ENCODE measurements at regions not wholly inside any gene's neighbourhood (a gene's known extent, or its start where the extent isn't known, plus 50 kb on each side); places are given as distances from the start of the nearest gene placed in this dataset.

DNA sequence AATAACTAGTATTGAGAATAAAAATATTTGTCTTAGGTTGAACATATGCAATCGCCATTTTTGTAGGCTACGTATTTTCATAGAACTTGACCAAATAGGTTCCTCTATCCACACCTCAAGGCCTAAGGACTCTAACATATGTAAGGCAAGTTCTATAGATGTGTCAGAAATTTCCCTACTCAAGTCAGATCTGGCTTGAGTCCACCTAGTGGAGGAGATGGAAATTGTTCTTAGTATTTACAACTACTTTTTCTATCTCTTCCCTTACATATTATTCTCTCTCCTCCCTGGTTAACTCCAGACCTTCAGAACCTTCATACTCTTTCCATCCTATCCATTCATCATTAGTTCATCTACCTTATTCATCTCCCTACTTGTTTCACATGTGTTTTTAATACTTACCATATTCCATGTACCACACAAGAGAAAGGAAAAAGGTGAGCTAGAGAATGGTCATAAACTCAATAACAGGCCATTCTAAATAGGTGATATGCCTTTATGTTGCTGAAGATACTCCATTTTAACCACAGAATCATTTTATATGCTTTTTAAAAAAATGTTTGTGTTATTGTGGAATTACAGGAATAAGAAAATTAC lies 174.5 kb upstream of the HDAC9 start:
- peak; percentile 25 for DNase-seq

DNA sequence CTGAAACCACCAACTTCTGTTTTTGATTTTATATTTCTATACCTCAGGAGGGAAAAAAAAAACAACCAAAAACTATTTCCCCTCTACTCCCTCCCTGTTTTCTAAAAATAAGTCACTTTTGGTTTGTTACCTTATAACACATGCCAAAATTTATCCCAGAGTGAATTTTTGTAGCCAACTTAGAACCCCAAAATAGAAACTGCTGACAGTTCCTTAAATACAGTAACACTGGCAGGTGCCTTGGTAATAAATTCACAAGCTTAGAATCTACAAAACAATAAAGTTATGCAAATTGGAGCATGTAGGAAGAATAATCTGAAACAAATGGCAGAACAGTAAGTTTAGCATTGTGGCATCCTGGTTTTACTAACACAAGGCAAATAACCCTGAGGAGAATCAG lies 165.0 kb upstream of the HDAC9 start:
- DNase-seq = no peak

DNA sequence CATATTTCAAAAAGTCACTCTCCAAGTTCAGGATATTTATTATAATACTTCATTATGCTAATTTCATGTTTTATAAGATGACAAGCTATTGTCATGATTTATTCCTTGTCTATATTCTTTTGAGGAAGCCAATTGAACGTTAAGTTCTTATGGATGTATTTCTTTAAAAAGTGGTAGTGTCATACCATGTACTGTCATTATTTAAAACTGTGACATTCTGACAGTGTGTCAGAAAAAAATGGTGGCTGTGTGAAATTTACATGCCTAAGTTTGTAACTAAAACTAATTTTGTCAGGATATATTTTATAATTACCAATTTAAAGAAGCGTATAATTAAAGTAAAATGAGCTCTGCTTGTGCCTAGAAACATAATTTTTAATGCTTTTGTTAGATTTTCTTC lies 158.9 kb upstream of the HDAC9 start:
- no peak for DNase-seq

DNA sequence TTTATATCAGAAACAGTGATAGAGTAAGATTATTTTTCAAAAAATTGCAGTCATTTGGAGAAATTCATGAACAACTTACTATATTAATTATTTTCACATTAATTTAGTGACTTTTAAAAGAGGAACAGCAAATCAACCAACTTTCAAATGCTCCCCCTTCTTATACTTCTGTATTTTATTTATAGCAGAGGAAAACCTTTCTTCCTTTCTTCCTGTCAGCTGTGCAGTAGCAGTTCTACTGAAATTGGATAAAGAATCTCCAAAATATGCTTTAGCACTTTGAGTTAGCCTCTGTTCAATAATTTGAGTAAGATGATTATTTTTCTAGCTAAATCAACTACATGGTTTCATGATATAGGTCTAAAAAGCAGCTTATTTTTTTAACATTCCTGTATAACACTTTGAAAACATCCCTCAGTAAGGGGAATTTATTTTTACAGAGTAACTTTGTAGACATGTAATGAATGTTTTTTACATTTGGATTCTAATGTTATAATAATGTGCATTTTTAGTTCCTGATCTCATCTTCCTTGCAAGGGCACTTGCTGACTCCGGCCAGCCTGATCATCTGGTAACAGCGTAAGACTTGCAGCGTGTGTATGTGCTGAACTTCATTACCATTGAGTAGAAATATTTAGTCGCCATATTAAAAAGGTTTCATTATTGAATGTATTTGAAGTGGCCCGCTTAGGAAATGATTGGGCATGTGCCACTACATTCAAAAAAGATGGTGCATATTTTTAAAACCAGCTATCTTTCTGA lies 158.3 kb upstream of the HDAC9 start:
- DNase-seq = no peak

DNA sequence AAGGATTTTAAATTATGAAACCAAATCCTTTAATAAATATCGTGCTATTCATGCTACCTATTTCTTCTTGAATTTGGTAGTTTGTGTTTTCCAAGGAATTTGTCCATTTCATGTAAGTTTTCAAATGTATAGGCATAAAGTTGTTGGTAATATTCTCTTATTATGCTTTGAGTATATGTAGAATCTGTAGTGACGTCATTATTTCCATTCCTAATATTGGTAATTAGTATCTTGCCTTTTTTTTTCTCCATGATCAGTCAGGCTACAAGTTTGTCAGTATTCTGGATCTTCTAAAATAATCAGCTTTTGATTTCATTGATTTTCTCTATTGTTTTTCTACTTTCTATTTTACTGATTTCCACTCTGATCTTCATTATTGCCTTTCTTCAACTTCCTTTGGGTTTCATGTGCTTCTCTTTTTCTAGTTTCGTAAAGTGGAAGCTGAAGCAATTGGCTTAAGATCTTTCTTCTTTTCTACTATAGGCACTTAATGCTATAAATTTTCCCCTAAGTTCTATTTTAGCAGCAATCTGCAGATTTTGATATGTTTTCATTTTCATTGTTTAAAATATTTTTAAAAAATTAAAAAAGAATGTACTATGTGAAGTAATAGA lies 156.5 kb upstream of the HDAC9 start:
- DNase-seq = no peak

DNA sequence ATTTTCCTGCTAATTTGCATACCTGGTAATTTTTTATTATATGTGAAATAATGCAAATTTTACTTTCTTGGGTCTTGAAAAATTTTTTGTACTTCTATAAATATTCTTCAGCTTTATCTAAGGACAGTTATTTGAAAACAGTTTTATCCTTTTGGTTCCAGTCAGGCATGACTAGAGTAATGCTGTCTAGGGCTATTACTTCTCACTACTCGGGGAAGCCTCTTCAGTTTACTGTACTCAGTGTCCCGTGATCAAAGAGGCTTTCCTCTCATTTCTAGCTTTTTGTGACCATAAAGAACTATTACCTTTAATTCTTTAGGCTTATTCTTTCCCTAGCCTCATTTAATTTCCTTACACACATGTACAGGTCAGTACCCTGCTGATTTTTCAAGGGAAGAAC lies 153.8 kb upstream of the HDAC9 start:
- DNase-seq = no peak

DNA sequence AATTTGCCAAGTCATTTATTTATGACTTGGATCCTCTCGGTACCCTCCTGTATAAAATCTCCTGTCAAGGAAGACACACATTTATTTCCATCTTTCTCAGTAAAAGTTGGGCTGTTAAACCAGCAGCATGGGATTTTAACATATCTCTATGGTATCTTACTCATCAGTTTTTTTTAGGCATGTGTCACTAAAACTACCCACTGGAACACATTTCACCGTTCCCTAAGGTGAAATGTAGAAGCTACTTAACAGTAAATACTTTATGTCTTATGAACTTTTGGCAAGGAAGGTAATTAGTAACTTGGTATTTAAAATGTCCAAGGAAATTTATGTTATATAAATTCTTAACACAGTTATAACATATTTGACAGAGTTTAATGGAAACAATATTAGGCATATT lies 152.5 kb upstream of the HDAC9 start:
- no peak for DNase-seq

DNA sequence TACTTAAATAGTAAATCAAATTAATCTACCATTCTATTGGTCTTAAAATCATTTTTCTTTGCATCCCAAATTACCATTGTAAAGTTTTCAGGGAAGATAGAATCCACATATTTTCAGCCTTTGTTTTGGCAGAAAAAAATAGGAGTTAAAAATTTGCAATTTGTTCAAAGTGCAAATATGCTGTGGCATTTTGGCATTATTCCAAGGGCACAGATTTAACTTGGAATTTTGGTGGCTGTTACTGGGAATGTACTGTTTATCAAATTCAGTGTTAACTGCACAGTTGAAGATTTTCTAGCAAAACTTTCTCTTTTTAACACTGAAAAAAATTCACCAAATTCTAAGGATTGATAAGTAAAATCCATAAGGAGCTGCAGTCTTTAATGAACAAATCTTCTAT lies 151.0 kb upstream of the HDAC9 start:
- no peak for DNase-seq

DNA sequence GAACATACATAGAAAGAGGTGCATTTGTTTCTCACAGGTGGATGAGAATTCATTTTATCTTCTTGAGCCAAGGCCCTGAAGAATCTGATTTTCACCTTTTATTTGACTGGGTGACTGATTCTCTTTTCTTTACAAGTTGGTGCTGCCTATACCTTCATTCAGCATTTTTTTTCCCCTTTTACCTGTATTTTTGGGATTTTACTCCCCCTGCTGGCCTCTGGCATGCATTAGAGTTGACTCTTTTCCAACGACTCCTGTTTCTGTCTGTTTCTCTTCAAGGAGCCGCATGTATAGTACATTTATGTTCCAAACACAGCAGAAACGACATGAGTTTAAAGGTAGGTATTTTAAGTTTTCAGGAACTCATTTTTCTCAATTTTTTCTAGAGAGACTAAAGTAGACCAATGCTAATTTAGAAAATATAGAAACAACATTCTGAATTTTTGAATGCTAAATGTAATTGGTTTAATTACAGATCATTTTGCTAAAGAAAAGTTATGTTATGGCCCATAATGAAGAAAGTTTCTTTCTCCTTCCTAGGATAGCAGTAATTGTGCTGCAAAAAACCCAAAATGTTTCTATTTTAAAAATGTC lies 149.8 kb upstream of the HDAC9 start:
- peak; percentile 55 for DNase-seq

DNA sequence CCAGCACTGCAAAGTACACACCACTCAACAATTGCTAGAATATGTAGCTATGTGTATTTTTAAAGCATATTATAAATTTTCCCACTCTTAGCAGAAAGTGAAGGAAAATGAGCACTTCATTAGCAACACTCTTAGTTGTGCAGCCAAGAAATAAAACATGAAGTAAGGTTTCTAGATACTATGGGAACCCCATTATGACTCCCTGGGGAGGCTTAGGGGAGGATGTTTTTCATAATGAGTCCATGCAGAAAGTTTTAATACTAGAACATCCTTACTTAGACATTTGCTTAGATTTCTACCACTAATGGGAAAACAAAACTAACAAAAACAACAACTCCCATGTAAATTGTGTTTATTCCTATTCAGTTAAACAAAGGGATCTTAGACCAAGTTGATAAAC lies 148.4 kb upstream of the HDAC9 start:
- no peak for DNase-seq

DNA sequence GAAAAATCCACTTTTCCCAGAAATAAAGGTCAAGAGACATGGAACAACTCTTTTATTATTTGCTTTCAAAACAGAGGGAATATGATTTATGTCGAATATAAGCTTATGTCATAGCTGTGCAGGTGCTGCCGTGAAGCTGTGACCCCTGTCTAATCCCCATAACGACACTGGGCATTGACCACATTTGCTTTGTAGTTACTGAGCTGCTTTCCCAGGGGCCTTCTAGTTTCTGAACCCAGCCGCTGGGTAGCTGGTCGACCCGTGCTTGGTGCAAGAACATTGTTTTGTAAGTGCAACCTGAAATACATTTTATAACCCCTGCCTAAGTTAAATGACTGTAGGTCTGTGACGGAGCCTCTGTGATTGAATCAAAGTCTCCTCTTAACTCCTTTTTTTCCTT lies 144.9 kb upstream of the HDAC9 start:
- no peak for DNase-seq

DNA sequence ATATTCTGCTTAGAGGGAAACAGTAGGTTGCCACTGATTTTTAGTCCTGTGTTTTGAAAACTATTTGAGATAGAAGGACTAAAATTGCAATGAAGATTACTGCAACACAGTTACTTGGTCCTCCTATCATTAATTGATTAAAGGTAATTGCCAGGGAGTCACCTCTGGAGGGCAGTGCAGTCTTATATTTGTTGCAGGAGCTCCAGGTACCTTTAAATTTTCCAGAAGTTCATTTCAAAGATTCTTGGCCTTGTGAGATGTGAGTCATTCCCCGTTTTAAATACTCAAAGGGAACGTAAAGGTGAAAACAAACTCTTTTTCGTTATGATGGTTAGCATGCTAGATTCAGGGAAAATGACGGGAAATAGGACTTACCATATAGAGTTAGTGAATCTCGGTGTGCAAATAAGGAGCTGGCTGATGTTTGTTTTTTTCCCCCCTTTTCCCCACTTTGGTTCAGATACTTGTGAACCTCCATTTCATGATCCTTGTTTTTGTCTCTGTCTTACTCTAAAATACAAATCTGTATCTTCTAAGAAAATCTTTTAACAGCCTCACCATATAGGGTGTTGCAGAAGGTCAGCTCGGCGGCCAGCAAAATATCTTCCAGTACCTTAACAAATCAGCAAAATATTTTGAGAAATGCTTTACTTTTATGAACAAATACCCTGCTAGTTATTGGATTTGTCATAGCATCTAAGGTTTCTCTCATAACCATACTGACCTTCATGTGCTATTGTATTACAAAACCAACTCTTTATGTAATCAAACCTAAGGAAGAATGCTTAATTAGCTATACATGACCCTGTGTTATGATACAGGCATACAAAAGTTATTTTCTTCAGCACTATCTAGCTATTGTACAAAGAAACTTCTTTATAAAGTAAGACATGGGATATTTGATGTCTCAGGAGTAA lies 143.0 kb upstream of the HDAC9 start:
- peak; percentile 51 for DNase-seq

DNA sequence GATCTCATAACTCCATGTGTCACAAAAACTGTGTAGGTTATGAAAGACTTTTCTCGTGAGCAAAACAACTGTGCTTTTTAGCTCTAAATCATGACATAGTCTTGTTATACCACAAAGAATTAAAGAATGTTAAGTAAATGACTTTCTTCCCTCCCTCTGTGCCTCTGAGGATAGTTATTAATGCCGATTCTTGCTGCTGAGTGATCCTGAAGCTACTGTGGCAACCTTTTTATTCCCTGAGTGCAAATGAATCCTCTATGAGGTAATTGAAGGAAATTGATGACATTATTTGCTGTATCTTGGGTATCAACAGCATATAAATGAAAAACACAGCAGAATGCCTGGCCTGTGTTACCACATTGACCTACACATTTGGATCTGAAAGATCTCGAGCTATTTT lies 142.2 kb upstream of the HDAC9 start:
- no peak for DNase-seq

DNA sequence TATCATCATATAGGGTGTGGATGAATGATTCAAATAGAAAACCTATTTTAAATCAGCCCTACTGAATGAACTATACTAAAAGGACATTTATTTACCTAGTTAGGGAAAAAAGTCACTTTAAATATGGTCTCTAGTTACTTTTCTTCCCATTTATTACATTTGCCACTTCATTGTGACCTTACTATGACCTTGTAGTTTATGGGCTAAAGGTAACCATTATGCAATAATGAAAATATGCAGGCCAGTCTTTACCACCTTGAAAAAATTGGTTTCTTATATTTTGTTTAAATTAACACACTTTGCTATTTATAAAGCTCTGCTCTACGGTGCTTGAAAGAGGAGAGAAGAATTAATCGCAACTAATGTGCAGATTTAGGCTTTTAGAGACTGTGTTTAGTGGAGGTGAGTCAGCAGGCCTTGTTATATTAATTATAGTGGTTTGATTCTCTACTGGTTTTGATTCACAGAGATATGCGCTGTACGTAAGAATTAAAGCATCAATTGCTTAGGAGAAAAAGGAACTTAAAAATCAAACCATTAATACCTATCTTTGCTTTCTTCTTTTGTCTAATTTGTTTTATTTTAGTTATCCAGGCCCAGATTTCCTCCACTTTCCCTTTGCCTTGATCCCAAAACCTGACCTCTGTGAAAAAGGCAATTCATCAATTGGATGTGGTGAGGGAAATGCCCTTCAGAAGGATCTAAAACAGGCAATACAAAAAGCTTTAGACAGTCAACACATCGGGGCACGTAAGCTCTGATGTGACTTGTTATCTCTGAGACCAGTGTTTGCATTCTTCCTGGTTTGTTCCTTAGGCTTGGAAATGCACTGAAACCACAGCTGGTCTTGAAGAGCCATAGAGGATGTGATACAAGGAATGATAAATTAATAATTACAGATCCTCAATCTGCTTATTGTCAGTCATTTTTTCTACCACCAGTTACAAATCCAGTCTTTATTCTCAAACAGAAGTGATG lies 141.2 kb upstream of the HDAC9 start:
- no peak for DNase-seq

DNA sequence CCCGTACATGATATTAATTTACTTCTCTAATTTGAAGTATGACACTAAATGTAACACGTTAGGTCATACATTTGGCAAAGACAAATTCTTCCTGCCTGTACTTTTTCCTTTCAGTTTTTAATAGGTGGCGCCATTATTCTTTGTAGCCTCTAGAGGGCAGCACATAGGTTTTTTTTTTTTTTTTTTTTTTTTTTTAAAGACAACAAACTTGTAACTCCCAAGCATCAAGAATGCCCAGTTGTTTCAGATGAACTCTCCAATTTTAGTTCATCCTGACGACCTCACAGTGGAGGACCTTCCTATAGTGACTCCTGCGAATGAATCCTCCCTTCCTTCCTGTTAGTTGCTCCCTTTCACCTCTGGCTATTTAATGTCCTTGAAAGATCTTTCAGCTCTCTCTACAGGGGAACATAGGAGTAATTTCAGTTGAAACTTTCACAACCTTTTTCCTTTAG lies 139.3 kb upstream of the HDAC9 start:
- no peak for DNase-seq

DNA sequence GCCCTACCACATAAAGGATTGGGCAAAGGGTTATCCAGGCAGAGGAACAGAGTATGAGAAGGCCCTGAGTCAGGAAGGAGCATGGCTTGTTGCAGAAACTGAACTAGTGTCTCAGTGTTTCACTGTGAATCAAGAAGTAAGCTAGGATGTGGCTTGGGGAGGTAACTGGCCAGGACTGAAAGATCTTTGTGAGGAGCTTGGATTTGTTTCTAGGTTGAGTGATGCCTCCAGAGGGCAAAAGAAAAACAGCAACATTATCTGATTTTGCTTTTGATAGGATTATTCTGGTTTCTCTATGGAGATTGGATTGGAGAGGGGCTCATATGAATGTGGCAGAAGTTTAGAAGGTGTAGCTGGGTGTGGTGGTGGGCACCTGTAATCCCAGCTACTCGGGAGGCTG lies 137.9 kb upstream of the HDAC9 start:
- DNase-seq = no peak

DNA sequence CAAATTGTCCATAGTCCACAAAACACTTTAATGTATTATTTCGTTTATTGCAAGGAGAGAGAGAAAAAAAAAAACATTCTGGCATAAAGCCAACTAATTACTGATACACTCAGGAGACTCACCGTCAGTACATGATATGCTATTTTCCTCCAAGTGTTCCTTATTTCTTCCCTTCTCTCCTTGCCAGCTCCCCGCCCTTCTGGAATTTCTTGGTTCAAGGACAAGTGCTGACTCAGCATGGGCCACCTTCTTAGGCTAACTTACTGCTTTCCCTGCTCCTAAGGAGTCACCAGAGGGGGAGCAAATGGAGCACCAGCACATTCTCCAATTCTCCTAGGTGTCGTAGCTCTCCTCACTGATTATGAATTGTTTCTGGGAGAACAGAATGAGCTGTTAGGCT lies 133.8 kb upstream of the HDAC9 start:
- no peak for DNase-seq

DNA sequence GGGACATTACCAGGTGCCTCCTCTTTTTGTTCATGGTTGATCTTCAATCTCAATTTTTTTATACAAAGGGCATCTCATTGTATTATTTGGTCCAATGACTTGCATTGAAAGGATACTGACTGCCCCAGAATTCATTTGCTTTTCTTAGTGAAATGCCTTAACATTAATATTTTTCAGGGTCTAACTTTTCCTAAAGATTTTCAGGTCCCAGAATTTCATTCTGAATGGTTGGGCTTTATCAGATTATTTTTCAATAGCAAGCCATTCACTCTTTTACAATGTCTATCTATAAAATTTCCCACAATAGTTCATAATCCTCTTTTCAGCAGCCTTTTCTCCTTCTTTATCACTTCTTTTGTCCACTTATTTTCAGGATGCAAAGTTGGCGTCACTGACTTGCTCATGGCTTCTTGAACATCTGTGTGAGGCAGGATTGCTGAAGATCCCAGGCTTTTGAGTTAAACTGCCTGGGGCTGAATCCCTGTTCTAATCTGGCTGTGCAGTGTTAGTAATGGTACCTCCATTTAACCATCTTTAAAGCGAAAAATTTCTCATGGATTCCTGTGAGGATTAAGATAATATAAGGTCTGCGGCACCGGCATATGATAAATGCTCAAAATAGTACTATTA lies 131.7 kb upstream of the HDAC9 start:
- DNase-seq = no peak

DNA sequence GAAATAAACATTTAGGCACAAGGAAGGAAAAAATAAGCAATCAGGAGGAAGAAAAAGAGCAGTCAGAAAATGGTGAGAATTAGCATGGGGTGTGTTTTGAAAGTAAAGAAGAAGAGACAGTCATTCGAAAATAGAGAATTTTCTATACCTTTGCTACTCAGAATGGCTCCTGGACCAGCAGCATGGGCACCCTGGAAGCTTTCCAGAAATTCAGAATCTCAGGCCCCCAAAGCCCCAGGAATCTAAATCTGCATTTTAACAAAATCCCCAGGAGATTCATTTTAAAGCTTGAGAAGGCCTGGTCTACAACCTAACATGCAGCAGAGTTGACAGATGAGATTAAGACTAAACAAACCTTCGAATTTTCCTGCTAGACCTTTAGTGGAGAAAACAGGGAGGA lies 131.2 kb upstream of the HDAC9 start:
- DNase-seq = no peak

DNA sequence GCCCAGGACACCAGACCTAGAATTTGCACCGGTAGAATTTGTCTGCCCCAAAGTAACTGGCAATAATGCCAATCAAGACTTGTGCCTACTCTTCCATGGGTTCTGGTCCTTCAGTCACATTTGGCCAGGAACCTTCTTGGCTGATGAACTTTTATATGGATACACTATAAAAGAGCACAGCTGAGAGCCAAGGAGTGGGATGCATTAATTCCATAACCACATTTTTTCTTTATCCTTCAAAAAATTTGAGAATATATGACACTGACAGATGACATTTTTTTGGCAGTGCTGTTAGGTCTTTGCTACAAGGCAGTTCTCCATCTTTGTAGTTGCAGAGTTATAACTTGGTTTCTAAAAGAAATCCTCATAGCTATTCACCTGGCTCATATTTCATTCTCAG lies 129.2 kb upstream of the HDAC9 start:
- DNase-seq = no peak

DNA sequence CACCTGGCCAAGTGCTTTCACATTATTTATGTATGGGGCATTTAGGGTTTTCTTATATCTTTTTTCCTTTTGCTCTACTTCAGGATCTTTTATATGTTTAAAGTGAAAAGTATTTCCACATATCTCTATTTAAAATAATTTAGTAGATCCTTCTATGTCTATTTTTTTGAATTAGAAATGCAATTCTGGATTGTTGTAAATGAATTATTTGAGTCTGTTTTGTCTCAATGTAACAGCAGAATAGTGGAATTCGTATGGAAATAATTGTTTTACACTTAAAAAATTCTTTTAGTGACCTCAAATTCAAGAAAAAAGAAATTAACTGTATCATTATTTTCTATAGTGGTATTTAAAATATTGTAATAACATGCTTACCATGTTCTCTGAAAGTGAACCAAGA lies 126.5 kb upstream of the HDAC9 start:
- DNase-seq = no peak
